GM12878 (cell line): ENCODE measurements at regions not wholly inside any gene's neighbourhood (a gene's known extent, or its start where the extent isn't known, plus 50 kb on each side); places are given as distances from the start of the nearest gene placed in this dataset.

Experiments
- ETV6 ChIP-seq, 2 experiments: fragments of 450-650 bp in 1 of 2; IDR thresholded peaks in 1 of 2; conservative IDR thresholded peaks in 1 of 2; 2 replicates each; pipeline ENCODE4 v1.6.1; 2014; ENCODE audit warnings: antibody characterized with exemption in 1 of 2, borderline replicate concordance in 1 of 2, low read depth in 1 of 2, mild to moderate bottlenecking in 1 of 2, moderate library complexity in 1 of 2
- HDGF ChIP-seq: fragments of 450-650 bp; IDR thresholded peaks from 2 replicates; pipeline ENCODE4 v1.6.1; 2016; ENCODE audit warnings: antibody characterized with exemption
- JUNB ChIP-seq: IDR thresholded peaks from 2 replicates; pipeline ENCODE4 v1.6.1; 2016; ENCODE audit warnings: antibody characterized with exemption, mild to moderate bottlenecking
- RBBP5 ChIP-seq: fragments of 200-600 bp; sonication (generic); conservative IDR thresholded peaks from 2 replicates; pipeline ENCODE4 v1.6.1; 2016
- RCOR1 ChIP-seq: conservative IDR thresholded peaks from 2 replicates; pipeline ENCODE4 v1.6.1; 2012; ENCODE audit warnings: low read depth, low read length, improper control_type of control experiment
- TAF1 ChIP-seq: IDR thresholded peaks from 2 replicates; pipeline ENCODE4 v1.6.1; 2011; ENCODE audit warnings: mild to moderate bottlenecking, low read depth, low read length, borderline replicate concordance
- YY1 ChIP-seq: IDR thresholded peaks from 2 replicates; pipeline ENCODE4 v1.6.1; 2011; ENCODE audit warnings: low read depth, mild to moderate bottlenecking, low read length
- TF ChIP-seq, protein P1 (sequence below): IDR thresholded peaks from 2 replicates; pipeline ENCODE4 v1.6.1; 2012; ENCODE audit warnings: low read depth, low read length, improper control_type of control experiment

DNA sequence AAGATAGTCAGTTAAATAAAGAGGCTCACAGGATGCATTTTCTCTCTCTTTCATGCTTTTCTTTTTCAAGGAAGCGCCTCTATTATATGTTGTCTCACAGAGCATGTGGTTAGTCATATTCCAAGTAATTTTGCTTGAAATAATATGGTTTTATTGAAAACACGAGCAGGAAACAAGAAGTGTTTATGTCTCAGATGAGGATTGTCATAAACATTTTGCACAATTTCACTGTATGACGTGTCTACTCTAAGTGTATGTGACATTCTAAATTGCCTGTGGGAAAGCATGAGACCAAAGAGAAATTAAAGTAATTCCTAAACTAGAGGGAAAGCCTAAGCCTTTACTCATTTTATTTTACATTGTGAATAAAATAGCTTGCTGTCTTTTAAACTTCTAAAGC lies 818.6 kb downstream of the EPHA3 start:
- no peak for TF ChIP-seq ETV6 (conservative IDR thresholded peaks at IDR 0.05 in 1 of 2, IDR thresholded peaks at IDR 0.05 in 1 of 2; ENCODE audit: borderline replicate concordance in 1 of 2, low read depth in 1 of 2)
- no peak for TF ChIP-seq RBBP5
- TF ChIP-seq, protein P1, sequence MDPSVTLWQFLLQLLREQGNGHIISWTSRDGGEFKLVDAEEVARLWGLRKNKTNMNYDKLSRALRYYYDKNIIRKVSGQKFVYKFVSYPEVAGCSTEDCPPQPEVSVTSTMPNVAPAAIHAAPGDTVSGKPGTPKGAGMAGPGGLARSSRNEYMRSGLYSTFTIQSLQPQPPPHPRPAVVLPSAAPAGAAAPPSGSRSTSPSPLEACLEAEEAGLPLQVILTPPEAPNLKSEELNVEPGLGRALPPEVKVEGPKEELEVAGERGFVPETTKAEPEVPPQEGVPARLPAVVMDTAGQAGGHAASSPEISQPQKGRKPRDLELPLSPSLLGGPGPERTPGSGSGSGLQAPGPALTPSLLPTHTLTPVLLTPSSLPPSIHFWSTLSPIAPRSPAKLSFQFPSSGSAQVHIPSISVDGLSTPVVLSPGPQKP = no peak
- TF ChIP-seq TAF1 = no peak
- no peak for TF ChIP-seq RCOR1
- TF ChIP-seq YY1 = no peak
- TF ChIP-seq HDGF = no peak
- no peak for TF ChIP-seq JUNB
